Epithelial cell of proximal tubule (primary cell): ENCODE measurements at regions not wholly inside any gene's neighbourhood (a gene's known extent, or its start where the extent isn't known, plus 50 kb on each side); places are given as distances from the start of the nearest gene placed in this dataset.
A peak's percentile ranks its signal among the peaks of the same experiment; 100 is the strongest.

Experiments
- DNase-seq: peaks from one replicate; pipeline ENCODE4 v3.0.0-alpha.2; 2011; ENCODE audit warnings: low read depth
- H3K4me3 ChIP-seq: 2 replicates; pipeline ENCODE4 v1.5.1; 2011; ENCODE audit warnings: low read depth, mild to moderate bottlenecking, low read length
- TF ChIP-seq, protein P1 (sequence below): conservative IDR thresholded peaks from 2 replicates; pipeline ENCODE4 v1.5.1; 2012; ENCODE audit warnings: low read depth, mild to moderate bottlenecking, low read length

DNA sequence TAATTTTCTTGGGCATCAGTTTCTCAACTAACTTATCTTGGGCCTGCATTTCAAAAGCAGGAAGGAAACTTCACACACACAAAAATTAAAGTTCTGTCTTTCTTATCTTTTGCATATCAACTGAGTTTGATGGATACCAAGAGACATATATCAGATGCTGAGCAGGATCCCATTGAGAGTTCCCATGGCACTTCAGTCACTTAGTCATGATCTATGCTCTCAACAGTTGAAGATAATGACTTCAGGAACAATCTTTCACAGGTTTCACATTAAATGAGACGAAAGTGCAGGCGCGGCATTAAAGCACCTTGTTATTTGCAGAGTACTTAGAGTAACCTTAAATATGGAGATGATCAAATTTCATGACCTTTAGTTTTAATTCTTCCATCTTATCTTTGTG lies 2139.8 kb upstream of the CELF4 start:
- TF ChIP-seq, protein P1, sequence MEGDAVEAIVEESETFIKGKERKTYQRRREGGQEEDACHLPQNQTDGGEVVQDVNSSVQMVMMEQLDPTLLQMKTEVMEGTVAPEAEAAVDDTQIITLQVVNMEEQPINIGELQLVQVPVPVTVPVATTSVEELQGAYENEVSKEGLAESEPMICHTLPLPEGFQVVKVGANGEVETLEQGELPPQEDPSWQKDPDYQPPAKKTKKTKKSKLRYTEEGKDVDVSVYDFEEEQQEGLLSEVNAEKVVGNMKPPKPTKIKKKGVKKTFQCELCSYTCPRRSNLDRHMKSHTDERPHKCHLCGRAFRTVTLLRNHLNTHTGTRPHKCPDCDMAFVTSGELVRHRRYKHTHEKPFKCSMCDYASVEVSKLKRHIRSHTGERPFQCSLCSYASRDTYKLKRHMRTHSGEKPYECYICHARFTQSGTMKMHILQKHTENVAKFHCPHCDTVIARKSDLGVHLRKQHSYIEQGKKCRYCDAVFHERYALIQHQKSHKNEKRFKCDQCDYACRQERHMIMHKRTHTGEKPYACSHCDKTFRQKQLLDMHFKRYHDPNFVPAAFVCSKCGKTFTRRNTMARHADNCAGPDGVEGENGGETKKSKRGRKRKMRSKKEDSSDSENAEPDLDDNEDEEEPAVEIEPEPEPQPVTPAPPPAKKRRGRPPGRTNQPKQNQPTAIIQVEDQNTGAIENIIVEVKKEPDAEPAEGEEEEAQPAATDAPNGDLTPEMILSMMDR: no peak
- no peak for DNase-seq
- no peak overlapping the region for H3K4me3 ChIP-seq

DNA sequence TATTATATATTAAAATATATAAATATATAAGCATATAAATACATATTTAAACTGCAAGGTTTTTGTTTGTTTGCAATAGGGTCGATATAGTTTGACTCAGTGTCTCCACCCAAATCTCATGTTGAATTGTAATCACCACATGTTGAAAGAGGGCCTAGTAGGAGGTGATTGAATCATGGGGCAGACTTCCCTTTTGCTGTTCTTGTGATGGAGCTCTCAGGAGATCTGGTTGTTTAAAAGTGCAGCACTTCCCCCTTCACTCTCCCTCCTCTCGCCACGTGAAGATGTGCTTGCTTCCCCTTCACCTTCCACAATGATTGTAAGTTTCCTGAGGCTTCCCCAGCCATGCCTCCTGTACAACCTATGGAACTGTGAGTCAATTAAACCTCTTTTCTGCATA lies 2137.3 kb upstream of the CELF4 start:
- H3K4me3 ChIP-seq: no peak overlapping the region
- DNase-seq: no peak
- TF ChIP-seq, protein P1: no peak

DNA sequence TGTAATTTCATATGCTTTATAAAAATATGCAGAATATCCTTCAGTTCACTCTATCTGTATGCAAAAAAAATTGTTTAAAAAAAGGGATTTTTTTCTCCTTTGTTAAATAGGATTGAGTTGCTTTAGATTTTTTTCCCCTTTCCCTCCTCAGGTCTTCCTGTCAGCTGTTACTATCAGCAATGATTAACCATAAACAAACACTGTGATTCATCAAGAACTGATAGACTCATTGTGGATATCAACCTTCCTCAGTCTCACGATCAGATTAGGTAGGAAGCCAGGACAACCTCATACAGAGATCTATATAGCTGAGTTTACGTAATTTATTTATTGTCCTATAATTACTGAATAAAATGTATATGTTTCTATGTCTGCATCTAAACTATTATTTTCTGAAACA lies 2136.2 kb upstream of the CELF4 start:
- H3K4me3 ChIP-seq: no peak overlapping the region
- peak; percentile 42 for DNase-seq
- TF ChIP-seq, protein P1: no peak

DNA sequence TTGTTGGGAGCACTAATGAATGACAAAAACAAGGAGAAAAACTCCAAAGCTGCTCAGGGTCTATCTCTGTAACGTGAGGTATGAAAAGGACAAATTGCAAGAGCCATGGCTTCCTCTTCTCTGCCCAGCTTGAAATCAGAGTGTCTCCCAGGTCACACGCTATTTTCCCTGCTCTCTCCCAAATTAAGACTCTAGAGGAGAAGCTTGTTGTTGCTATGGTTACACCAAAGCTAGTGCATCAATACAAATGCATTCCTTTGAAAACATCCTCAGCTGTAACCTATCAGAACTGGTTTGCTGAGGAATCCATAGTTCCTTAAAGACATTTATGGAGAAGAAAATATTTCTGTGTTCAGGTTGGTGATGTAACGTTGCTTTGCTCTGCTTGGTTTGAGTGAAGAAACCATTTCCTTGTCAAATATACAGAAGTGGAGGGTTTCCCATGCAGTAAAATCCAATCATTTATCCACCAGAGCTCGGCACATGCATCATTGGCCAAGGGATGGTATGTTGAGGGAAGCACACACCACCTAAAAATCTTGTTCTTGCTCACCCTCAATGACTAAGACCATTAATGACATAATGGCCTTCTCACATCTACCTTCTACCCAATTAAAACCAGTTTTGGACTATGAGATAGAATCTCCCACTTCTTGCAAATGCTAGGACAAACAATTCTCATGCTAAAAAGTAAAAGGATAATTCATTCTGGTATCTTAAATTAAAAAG lies 2135.6 kb upstream of the CELF4 start:
- TF ChIP-seq, protein P1: no peak
- no peak overlapping the region for H3K4me3 ChIP-seq
- DNase-seq: no peak

DNA sequence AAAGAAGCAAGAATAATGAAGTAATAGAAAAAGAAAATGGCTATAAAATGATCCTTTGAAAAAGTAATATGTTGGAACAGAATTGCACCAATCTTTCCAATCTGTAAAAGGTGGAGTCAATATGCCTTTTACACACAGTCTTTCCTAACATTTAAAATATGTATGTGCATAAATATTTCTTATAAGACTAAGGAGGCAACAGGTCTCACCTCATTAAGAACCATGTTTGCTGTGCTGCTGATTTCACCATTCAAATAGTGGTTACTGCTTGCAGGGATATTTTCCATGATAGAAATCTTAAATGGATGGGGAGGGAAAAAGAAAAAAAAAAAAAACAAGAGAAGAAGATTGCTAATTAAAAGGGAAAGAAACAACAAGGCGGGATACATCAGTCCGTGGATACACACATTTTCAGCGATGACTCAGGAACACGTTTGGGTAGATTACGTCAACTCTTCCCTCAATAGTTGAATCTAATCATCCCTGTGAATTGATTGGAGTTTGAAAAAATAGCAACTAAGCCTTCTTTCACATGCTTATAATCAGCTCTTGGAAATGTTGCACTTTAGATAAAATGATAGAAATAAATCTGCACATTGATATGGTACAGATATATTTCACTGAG lies 2133.9 kb upstream of the CELF4 start:
- TF ChIP-seq, protein P1: no peak
- no peak for DNase-seq
- no peak overlapping the region for H3K4me3 ChIP-seq

DNA sequence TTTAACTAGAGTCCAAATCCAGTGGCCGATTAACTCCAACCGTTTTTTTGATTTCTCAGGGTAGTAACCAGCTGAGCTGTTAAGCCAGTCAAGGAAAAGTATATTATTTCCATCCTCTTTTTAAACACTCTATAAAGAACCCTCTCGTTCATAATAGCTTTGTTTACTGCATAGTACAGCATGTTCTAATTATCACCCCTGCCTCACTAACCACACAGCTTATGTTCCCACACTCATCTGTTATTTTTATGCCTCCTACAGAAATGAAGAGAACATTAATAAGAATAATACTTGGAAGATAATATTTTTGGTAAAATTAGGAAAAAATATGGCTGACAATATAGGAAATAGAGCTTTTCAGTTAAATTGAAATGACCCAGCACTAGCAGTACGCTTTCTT lies 2132.8 kb upstream of the CELF4 start:
- H3K4me3 ChIP-seq: no peak overlapping the region
- no peak for DNase-seq
- TF ChIP-seq, protein P1: no peak

DNA sequence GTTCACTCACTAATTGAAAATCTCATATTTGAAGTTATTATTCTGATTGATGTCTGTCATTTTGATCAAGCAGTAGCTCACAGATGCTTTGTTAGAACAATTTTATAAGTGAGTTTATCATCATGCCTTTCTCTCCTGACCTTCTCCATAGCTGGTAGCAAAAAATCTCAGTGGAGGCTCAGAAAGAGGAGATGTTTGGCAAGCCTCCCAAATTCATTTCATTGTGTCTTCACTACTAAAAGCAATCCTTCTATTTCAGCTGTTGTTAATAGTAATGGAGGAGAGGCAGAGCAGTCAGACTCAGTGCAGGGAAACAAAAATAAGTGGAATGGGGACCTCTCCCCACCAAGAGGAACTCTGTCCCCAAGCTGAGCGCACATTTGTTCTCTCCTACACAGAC lies 2127.8 kb upstream of the CELF4 start:
- DNase-seq: no peak
- TF ChIP-seq, protein P1: no peak
- H3K4me3 ChIP-seq: no peak overlapping the region
